HepG2 (cell line): ENCODE measurements at regions not wholly inside any gene's neighbourhood (a gene's known extent, or its start where the extent isn't known, plus 50 kb on each side); places are given as distances from the start of the nearest gene placed in this dataset.

Experiments used
- small RNA-seq, 3 experiments: library from RNA; depleted of rRNA; stranded (forward); fragments of <200 nt; gene quantifications; one replicate each; pipeline ENCODE3, GENCODE V24; 2012; ENCODE audit warnings: low read depth in 2 of 3, low replicate concordance in 1 of 3; ENCODE audit not compliant: insufficient read length in 3 of 3, insufficient read depth in 2 of 3

Small RNAs in the stretch of these regions (small RNA-seq; reads per million reads assigned to genes)
- 0 reads per million in 3 experiments for gene RF00019
